Calu3 (cell line): ENCODE measurements at regions not wholly inside any gene's neighbourhood (a gene's known extent, or its start where the extent isn't known, plus 50 kb on each side); places are given as distances from the start of the nearest gene placed in this dataset.

Source experiments
- BruUV-seq: library from RNA; stranded (reverse); fragments of 400-500 nt; replicated peaks from 2 replicates; lab custom pipeline; 2021; lab: Mats Ljungman, UMichigan
- CTCF ChIA-PET: fragments of 300-600 bp; sonication (Branson Sonifier 250); formaldehyde crosslinking; loops from one replicate; lab custom pipeline; 2022; ENCODE audit warnings: antibody characterized with exemption; lab: Charles Lee
- DNase-seq: peaks from one replicate; pipeline ENCODE4 v3.0.0; 2022
- H3K27ac Mint-ChIP-seq: one replicate; pipeline ENCODE4 v1.8.0; 2022; ENCODE audit warnings: mixed read lengths; ENCODE audit not compliant: unreplicated experiment
- H3K27me3 Mint-ChIP-seq: one replicate; pipeline ENCODE4 v1.8.0; 2022; ENCODE audit warnings: mixed read lengths; ENCODE audit not compliant: unreplicated experiment
- H3K36me3 Mint-ChIP-seq: one replicate; pipeline ENCODE4 v1.8.0; 2022; ENCODE audit warnings: mild to moderate bottlenecking, moderate library complexity, mixed read lengths; ENCODE audit not compliant: insufficient read depth, unreplicated experiment
- H3K4me1 Mint-ChIP-seq: one replicate; pipeline ENCODE4 v1.8.0; 2022; ENCODE audit warnings: mild to moderate bottlenecking, low read depth, mixed read lengths; ENCODE audit not compliant: unreplicated experiment
- H3K4me3 Mint-ChIP-seq: one replicate; pipeline ENCODE4 v1.8.0; 2022; ENCODE audit warnings: mild to moderate bottlenecking, low read depth, moderate library complexity, mixed read lengths; ENCODE audit not compliant: unreplicated experiment
- H3K9me3 Mint-ChIP-seq: one replicate; pipeline ENCODE4 v1.8.0; 2022; ENCODE audit warnings: low read depth, mixed read lengths; ENCODE audit not compliant: unreplicated experiment
- CTCF ChIP-seq: fragments of 200-600 bp; IDR thresholded peaks from one replicate; pipeline ENCODE4 v1.8.0; 2022; ENCODE audit warnings: antibody characterized with exemption; ENCODE audit not compliant: unreplicated experiment
- intact Hi-C: fragments of 100-400 bp; cut with micrococcal nuclease; formaldehyde crosslinking; loops from one replicate; pipeline ENCODE4 v1.10.0; 2022; ENCODE audit not compliant: unreplicated experiment

- no peak overlapping the region for H3K4me3 Mint-ChIP-seq
- CTCF ChIA-PET = no interaction called here
- H3K27me3 Mint-ChIP-seq = peaks cover 55% of the 10 kb centered on the region
- no peak for TF ChIP-seq CTCF
- no peak overlapping the region for H3K27ac Mint-ChIP-seq
- no peaks in the 10 kb centered on the region for H3K36me3 Mint-ChIP-seq
- DNase-seq = no peak
- H3K9me3 Mint-ChIP-seq = no peaks in the 10 kb centered on the region
- no TSS peak for BruUV-seq
- H3K4me1 Mint-ChIP-seq = no peaks in the 10 kb centered on the region
- intact Hi-C loops = no loop called here
Observed at GRCh38 chr19:29269641-29270040, 56.7 kb upstream of the UQCRFS1 start.

- CTCF ChIA-PET = interaction anchor here (1.2 kb wide), 1 partner anchor 8 kb away, joined by 3 read pairs; no protein-coding TSS in a partner anchor
- no TSS peak for BruUV-seq
- Mint-ChIP-seq H3K27me3 (peaks cover 38% of the 10 kb centered on the region), H3K36me3 (no peaks in the 10 kb centered on the region), H3K27ac (no peak overlapping the region), H3K4me1 (no peaks in the 10 kb centered on the region), H3K4me3 (no peak overlapping the region), H3K9me3 (no peaks in the 10 kb centered on the region)
- intact Hi-C loops = no loop called here
- TF ChIP-seq CTCF = no peak
- DNase-seq = no peak
Observed at GRCh38 chr19:29271341-29271740, 58.4 kb upstream of the UQCRFS1 start.

- Mint-ChIP-seq H3K36me3 (no peaks in the 10 kb centered on the region), H3K27me3 (peaks cover 33% of the 10 kb centered on the region), H3K27ac (no peak overlapping the region), H3K4me3 (no peak overlapping the region), H3K4me1 (no peaks in the 10 kb centered on the region), H3K9me3 (no peaks in the 10 kb centered on the region)
- TF ChIP-seq CTCF = no peak
- no peak for DNase-seq
- no TSS peak for BruUV-seq
- intact Hi-C loops = no loop called here
- CTCF ChIA-PET = interaction anchor here (1.2 kb wide), 1 partner anchor 9 kb away, joined by 3 read pairs; no protein-coding TSS in a partner anchor
Observed at GRCh38 chr19:29271911-29272310, 59.0 kb upstream of the UQCRFS1 start.

GRCh38 chr19:29273000-29273640 is 60.2 kb upstream of the UQCRFS1 start:
- DNase-seq = no peak
- no peak overlapping the region for H3K27ac Mint-ChIP-seq
- CTCF ChIA-PET = no interaction called here
- no peaks in the 10 kb centered on the region for H3K9me3 Mint-ChIP-seq
- H3K4me1 Mint-ChIP-seq = no peaks in the 10 kb centered on the region
- intact Hi-C loops = no loop called here
- TF ChIP-seq CTCF = no peak
- H3K4me3 Mint-ChIP-seq = no peak overlapping the region
- H3K27me3 Mint-ChIP-seq = peaks cover 33% of the 10 kb centered on the region
- no peaks in the 10 kb centered on the region for H3K36me3 Mint-ChIP-seq
- BruUV-seq = no TSS peak
